Femur (tissue), 1 donor: ENCODE measurements at regions not wholly inside any gene's neighbourhood (a gene's known extent, or its start where the extent isn't known, plus 50 kb on each side); places are given as distances from the start of the nearest gene placed in this dataset.

ENCODE experiments used
- DNase-seq: peaks from one replicate; pipeline ENCODE4 v3.0.0-alpha.2; 2017

GRCh38 chr11:121241343-121242211, 51.0 kb upstream of the SC5D start:
- peak; percentile 71 for DNase-seq
